Islet precursor cell (in vitro differentiated cells): ENCODE measurements at regions not wholly inside any gene's neighbourhood (a gene's known extent, or its start where the extent isn't known, plus 50 kb on each side); places are given as distances from the start of the nearest gene placed in this dataset.

Experiments used
- DNase-seq: peaks from one replicate; pipeline ENCODE4 v3.0.0-alpha.2; 2018

DNA sequence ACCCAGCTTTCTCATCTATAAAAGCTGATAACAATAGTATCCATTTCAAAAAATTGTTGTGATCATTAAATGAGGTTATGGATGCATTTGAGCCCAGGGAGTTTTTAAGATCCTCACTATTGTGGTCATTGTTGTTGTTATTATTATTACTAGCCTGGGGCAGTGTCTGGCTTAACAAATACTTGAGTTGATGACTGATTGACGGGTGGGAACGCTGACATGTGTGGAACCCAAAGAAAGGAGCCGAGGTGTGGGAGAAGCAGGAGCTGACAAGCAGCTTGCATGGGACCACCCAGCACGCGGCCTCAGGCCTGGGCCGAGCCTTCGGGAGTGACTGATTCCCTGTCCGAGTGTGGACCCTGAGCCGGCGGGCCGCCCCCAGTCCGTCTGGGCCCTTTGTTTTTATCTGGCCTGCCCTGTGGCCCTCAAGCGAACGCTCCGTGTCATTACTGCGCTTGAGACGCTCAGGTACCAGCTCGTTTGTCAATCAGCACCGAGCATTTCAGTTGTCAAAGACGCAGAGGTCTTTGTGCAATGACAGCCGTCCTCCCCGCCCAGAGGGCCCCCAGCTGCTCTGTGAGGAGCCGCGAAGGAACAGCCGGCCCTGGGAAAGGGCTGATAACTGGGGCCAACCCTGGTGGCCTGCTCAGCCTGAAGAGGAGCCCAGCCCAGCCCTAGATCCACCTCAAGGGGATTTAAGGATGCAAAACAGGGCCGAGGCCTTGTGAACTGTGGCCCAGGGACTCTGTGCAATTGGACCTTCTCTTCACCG is 132.9 kb upstream of the FOXF1 start:
- DNase-seq, result no peak

DNA sequence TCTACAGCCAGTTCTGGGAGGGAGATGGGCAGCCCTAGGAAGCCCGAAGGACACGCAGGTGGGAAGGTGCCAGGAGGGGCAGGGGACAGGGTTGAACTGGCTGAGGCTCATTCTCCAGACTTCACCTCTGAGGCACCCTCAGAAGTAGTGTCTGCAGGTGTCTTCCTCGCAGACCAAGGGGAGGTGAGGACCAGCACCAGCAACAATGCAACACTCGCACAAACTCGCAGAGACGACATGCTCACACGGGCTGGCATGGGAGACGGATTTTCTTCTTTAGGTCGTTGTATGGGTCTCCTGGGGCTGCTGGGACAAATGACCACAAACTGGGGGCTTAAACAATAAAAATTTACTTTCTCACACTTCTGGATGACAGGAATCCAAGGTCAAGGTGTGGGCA is 132.2 kb upstream of the FOXF1 start:
- DNase-seq, result no peak

DNA sequence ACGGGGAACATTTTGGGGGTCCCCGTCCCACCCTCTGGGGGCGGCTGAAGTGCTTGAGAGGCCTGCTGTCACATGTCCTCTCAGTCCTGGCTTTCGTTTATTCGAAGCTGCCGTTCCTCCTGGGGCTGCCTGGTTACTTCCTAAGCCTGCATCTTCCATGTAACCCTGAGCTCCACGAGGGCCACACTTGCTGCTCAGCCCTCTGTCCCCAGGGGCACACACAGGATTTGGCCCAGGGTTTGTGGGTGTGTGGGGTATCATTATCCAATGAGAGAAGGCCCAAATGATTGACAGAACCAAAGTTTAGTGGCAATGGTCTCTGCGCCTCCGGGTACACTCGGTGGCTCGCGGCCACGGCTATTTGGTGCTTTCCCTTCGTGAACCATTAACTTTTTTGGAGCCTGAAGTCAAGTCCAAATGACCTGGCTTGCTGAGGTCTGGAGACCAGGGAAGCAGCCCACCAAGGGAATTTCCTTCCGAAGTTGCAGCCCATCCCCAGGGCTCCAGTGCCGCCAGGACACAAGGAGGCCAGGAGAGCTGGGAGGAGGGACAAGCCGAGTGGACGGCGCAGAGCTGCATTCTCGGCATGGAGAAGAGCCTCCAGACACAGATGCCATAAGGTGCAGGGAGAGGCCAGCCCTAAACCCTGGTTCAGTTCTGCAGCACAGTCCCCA is 131.4 kb upstream of the FOXF1 start:
- DNase-seq, result no peak

DNA sequence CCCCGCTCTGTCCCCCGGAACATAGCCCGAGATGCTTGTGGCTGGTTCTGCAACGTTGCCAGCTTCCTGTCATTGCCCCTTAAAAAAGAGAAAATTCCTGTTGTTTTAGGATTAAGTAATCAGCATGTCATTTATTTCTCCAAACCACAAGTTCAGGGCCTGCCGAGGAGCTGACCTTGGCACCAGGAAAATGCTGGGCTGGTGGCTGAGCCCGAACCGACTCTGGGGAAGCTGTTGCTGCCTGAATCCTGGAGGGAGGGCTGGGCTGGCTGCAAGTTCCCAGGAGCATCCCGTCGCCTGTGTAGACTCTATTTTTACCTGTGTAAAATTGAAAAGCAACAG is 130.9 kb upstream of the FOXF1 start:
- no peak for DNase-seq

DNA sequence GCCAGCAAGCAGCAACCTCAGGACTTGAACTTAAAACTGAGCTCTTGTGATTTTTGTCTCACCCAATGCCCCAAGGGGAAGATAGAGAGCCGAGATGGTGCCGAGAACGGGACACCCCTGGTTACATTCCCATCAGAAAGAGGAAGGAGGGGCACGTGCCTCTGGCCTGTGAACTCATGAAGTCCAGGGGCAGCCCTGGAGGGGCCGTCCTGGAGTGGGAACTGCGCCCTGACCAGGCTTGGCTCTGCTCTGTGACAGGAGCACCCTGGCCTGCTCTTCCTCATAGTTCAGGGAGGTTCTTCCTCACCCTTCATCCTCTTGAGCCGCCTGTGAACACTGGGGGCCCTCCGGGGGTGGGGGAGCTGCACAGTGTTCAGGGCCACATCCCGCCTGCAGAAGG is 130.3 kb upstream of the FOXF1 start:
- no peak for DNase-seq

DNA sequence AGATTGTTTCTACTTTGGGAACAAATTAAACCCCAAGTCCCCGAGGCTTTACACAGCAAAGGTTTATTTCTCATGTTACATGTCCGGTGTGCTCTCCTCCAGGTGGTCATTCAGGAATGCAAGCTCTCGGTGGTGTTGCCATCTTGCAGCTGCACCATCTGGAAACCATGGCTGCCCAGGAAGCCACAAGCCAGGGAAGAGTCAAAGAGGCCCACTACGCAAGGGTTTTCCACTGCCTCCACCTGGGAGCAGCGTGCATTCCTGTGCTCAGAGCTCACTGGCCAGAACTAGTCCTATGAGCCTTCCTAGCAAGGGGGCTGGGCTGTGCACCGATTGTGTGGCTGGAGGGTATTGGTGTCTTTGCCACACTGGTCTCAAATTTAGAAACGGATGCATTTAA is 128.8 kb upstream of the FOXF1 start:
- DNase-seq, result no peak

DNA sequence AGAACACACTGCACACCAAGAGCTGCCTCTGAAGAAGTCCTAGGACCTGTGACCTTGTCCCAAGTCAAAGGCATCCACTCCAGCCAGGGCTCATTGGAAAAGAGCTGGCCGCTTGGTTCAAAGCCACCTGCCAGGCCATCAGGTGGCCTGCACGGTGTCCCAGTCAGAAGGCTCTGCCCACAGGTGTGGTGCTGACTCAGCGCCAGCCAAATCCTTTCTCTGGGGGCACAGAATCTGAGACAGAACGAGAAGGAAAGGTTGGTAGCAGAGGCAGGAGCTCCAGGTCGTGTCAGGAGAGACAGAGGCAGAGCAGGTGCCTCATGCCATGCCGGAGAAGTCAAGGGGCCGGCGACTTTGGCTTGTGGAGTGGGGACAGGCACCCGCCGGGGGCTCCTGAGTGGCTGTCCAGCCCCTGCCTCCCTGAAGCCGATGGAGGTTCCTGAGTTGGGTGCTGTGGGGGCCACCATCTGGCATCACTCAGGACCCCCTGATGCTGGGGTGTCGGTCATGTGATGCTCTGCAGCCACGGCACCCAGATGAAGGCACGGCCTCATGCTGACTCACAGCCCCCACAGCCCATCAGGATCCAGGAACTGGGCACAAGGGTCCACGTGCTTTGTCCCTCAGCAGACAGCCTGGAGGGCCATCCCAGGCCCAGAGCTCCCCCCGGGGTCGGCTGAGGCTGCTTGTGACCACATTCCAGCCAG is 128.1 kb upstream of the FOXF1 start:
- no peak for DNase-seq

DNA sequence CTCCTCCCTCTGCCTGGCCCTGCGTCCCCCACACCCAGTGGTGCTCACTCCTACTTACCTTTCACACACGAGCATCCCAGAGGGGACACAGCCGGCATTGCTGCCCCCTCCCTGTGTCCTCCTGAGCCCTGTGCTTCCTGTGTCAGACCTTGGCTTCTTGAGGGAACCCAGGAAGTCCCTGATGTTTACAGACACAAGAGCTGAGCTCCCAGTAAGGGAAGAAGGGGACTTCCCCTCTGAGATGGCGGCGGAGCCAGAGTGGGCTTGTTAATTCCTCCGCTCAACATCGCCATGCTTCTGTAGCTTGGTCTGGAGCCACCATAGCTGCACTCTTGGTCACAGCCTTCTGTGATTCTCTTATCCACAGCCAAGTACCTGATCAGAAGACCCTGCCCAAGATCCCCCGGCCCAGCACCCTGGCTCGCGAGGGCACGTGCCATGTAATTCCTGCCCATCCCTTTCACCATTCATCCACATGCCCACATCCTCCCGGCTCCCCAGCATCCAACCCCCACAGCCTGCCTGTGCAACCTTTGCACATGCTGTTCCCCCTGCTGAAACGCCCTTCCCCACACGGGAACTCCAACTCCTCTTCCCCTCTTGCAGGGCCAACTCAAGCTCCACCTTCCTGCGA is 127.4 kb upstream of the FOXF1 start:
- DNase-seq, result no peak

DNA sequence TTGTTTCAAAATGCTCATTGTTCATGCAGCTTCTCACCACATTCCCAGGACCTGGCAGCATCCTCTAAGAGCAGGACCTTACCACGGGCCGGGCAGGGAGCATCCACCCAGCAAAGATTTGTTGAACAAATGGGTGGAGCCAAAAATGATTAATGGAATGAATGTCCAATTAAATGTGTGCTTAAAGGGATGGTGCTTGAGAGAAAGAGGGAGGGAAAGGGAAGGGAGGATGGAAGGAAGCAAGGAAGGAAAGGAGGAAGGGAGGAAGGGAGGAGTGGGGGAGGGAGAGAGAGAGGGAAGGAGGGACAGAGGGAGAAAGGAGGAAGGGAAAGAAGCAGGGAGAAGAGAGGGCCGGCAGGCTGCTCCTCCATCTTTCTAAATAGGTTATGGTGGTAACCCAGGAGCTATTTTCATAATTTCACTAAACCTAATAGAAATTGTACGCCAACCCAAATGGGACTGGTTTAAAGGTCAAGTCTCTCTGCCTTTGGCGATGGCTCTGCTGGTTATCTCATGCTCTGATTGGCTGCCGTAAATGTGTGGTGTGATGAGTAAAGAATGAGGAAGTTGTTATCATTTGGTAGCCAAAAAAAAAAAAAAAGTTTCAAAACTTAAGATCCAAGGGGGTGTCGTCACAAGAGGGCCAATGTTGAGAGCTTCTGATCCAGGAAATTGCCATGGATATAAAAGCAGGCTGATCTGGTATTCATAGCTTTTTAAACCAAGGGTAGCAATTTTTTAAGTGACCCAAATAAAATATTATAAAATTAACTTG is 126.7 kb upstream of the FOXF1 start:
- peak; percentile 70 for DNase-seq

DNA sequence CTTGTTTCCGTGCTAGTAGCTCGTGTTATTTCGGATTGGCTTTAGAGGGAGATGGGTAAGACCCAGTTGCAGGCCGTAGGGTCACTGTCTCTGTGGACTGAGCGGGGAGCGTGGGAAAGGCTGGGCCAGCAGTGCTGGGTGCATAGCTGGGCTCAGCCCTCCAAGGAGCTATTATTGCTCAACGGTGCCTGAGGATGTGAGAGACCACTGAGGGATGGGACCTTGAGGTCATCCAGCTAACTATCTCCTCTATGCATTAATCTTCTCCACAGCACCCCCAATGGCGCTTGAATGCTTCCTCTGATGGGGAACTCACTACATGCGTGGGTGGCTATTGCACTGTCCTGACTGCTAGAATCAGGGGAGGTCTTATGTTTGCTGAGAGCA is 126.1 kb upstream of the FOXF1 start:
- no peak for DNase-seq

DNA sequence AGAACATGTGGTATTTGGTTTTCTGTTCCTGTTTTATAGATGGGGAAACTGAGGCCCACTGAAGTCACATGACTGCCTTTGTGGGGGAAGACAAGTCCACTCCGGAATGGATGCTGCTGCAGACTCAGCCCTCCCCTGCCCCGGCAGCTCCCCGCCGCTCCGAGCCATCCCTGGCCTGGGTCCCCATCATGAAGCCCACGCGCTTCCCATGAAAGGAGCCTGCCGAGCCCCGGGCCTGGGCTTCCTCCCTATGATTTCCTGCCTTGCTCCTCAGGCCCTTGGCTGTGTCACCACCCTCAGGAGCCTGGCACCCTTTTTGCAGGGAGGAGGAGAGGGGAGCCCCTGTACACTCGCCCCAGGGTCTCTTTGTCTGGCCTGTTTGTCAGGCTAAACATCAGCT is 125.3 kb upstream of the FOXF1 start:
- no peak for DNase-seq

DNA sequence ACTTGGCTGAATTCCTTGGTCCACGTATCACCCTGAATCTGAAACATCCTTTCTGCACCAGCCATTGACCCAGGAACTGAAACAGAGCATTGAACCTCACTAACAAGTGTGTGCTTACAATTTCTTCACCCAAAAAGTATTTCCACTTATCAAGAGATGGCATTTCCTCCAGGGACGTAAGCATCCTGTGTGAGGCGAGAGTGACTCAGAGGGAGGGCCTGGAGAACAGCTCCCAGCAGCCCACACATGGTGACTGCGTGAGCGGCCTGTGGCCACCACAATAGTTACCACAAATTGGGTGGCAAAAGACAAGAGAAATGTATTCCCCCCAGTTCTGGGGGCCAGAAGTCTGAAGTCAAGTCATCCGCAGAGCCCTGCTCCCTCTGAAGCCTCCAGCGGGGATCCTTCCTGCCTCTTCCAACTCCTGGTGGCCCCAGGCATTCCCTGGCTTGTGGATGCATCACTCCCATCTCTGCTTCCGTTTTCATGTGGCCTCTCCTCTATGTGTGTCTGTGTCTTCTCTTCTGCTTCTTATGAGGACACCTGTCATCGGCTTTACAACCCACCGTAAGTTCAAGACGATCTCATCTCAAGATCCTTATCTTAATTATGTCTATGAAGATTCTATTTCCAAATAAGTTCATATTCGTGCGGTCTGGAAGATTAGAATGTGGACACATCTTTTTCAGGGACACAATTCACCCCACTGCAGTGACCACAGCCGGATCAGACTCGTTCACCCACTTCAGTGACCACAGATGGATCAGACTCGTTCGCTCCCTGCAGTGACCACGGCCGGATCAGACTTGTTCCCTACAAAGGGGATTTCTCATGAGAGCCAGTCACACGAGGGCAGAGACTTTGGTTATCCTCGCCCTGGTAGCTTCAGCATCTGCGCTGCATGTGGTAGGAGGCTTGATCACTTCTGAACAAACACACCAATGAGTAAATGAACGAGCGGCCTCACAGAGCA is 122.6 kb upstream of the FOXF1 start:
- peak; percentile 89 for DNase-seq

DNA sequence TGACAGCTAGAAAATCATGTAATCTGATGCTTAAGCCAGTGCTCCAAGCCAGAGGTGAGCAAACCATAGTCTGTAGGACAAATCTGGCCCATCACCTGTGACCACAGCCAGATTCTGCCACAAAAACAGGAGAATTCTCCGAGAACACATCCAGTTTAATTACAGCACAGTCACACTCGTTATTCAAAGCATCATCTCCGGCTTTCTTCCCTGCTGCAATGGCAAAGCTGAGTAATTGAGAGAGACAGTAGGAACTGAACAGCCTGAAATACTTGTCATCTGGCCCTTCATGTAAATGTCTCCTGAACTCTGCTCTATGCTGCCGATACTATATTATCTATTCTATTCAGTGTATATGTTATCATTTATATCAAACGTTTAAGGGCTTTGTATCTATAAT is 121.4 kb upstream of the FOXF1 start:
- DNase-seq, result no peak

DNA sequence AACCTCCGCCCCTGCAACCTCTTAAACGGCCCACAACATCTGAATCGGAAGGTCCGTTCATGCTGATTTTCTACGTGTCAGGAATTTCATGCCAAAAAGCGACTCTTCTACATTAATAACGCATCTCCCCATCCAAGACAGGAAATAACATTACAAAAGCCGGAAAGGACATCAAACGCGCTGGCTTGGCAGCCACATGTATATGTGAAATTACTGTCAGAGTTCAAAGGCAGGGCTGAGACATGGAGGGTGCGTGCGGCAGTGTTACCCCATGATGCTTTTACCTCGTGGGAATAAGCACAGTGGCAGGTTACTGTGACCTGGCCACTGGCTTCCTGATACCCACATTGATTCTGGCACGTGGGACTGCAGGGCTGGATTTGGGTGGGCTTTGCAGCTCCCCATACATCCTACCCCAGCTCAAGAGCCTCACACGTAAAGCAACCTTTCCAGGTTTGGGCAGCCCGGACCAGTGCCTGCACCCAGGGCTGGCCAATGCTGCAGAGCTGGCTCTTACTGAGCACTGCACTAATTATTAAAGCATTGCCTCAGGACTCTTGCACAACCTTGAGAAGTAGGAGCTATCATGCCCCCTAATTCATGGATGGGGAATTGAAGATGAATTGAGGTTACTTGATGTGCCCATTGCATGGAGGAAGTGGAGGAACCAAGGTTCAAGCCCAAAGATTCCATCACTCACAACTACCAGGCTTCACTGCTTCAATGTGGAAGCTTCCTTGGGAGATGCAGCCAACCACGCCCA is 120.6 kb upstream of the FOXF1 start:
- no peak for DNase-seq

DNA sequence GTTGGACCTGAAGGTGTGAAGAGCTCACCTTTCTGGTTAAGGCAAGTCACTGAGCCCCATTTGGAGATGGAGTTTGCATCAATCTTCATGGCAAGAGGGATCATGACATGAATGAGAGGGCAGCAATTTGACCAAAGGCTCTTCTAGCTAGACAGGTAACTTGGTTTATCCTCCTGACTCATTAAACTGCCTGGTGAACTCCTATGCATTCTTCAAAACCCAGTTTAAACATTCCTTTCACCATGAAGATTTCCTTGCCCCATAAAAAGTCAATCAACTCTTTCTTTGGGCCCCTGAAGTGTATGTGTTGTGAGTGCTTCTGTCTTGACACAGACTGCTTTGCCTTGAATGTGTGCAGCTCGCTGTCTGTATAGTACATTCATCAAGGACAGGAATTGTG is 120.0 kb upstream of the FOXF1 start:
- DNase-seq, result no peak

DNA sequence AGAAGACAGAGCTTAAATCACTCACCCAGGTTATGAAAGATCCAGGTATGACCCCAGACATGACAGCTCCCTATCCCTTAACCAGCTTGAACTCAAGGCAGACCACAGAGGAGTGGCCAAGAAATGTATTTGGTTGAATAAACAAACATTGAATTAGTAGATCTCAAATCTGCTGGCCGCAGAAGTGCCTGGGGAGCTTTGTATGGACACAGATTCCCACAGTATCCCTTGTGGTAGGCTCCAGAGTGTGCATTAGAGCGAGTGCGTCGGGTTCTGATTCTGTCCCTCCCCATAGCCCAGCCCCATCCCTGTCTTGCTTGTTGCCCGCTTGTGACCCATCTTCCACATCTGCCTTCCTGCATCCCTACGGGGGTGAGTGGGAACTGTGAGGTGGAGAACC is 118.8 kb upstream of the FOXF1 start:
- DNase-seq, result no peak

DNA sequence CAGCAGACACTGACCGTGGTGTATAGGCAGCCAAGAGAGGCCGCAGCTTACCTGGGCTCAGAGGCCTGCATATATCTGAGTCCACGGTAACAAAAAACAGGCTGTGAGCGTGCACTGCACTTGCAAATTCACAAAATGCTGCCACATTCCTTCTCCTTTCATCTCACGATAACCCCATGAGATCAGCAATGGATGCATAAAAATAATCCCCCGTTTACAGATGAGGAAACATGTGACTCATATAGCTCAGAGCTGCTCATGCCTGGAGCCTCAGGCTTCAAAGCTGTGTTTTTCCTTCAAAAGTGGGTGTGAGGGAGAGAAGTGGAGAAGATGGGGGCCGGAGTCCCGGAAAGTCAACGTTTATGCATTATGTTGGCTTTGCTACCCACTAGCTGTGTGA is 118.3 kb upstream of the FOXF1 start:
- no peak for DNase-seq

DNA sequence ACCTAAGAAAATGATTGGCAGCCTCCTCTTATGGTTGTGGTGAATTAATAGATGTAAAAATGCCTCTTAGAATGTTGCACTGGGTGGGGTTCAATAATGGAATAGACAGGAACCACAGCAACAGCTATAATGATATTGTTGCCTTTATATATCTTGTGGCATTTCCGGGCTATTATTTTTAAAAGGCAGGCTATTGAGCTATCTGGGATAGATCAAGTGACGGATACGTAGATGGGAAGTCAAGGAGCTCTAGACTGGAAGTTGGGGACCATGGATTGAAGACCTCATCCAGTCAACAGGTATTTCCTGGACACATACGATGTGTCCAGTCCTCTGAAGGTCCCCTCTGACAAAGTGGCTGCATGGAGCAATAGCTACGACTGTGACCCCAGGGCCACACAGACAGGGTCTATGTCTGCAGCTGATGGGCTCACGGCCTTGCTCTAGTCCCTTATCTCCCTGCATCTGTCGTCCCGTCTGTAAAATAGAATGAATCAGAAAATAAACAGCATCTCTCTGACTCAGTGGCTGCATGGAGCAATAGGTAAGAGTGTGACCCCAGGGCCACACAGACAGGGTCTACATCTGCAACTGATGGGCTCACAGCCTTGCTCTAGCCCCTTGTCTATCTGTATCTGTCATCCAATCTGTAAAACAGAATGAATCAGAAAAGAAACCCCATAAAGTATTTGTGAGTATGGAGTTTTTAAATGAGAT is 117.7 kb upstream of the FOXF1 start:
- no peak for DNase-seq

DNA sequence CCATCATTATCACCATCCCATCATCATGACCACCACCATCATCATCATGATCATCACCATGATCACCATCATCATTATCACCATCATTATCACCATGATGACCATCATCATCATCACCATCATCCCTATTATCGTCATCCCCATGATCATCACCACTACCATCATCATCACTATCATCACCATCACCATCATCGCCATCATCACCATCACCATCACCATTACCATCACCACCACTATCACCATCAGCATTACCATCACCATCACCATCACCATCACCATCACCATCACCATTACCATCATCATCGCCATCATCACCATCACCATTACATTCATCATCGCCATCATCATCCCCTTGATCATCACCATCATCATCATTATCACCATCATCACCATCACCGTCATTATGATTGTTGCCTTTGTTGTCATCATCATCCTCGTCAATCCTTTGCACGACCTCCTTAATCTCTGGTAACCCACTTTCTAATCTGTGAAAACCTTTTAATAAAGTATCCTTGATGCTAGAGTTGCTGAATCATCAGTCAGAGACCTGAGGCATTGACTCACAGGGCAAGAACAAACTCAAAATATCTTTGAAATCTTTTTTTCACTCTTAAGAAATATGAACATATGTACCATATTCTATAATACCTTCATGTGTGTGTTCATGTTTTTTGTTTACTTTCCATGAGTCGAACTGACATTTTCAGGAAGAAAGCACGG is 116.3 kb upstream of the FOXF1 start:
- no peak for DNase-seq

DNA sequence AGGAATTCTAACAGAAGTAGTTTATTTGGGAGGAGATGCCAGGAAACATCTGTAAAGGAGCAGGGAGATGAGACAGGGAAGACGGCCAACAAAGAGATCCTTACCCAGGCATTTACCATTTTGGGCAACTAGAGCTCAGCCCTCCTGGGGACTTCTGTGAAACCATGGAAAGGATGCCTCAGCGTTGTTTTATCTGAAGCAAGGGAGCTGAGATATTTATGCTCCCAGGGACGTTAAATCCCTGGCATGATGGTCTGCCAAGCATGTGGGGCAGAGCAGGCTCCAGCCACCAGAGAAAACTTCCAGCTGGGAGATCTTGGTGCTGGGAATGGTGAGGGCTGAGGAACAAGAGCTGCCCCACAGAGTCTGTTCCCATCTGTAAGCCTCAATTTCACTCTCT is 114.8 kb upstream of the FOXF1 start:
- no peak for DNase-seq
